ENCODE measurements at regions not wholly inside any gene's neighbourhood (a gene's known extent, or its start where the extent isn't known, plus 50 kb on each side); places are given as distances from the start of the nearest gene placed in this dataset.

- no peak overlapping the region for H2AFZ ChIP-seq
- TF ChIP-seq CTCF (IDR thresholded peaks at IDR 0.05): no peak
- H3K4me3 ChIP-seq (ENCODE audit: low read depth, low read length): no peak overlapping the region
- H3K9ac ChIP-seq: no peak overlapping the region
- H3K27me3 ChIP-seq (ENCODE audit: control insufficient read depth, insufficient read depth, low read length): no peaks in the 10 kb centered on the region
- H3K79me2 ChIP-seq: no peaks in the 10 kb centered on the region
- H3K4me1 ChIP-seq: no peaks in the 10 kb centered on the region
- H3K36me3 ChIP-seq (ENCODE audit: control insufficient read depth, insufficient read depth, low read length): no peaks in the 10 kb centered on the region
- no peak overlapping the region for H3K27ac ChIP-seq
- H3K9me3 ChIP-seq (ENCODE audit: control insufficient read depth, low read length): no peaks in the 10 kb centered on the region
- H3K4me2 ChIP-seq (ENCODE audit: low read length): no peak overlapping the region
These were observed 55.6 kb upstream of the ABCB5 start for GRCh38 chr7:20559883-20560282.

- Histone ChIP-seq H3K4me3 (ENCODE audit: low read depth, low read length) (no peak overlapping the region), H3K36me3 (ENCODE audit: control insufficient read depth, insufficient read depth, low read length) (no peaks in the 10 kb centered on the region), H3K9ac (no peak overlapping the region), H3K27ac (no peak overlapping the region), H3K9me3 (ENCODE audit: control insufficient read depth, low read length) (no peaks in the 10 kb centered on the region), H2AFZ (no peak overlapping the region), H3K27me3 (ENCODE audit: control insufficient read depth, insufficient read depth, low read length) (no peaks in the 10 kb centered on the region), H3K79me2 (no peaks in the 10 kb centered on the region), H3K4me1 (no peaks in the 10 kb centered on the region), H3K4me2 (ENCODE audit: low read length) (no peak overlapping the region)
- no peak for TF ChIP-seq CTCF (IDR thresholded peaks at IDR 0.05)
These were observed 54.9 kb upstream of the ABCB5 start for GRCh38 chr7:20560325-20561180.

- no peak overlapping the region for H2AFZ ChIP-seq
- H3K9me3 ChIP-seq (ENCODE audit: control insufficient read depth, low read length): no peaks in the 10 kb centered on the region
- no peak overlapping the region for H3K9ac ChIP-seq
- no peaks in the 10 kb centered on the region for H3K27me3 ChIP-seq (ENCODE audit: control insufficient read depth, insufficient read depth, low read length)
- no peak overlapping the region for H3K27ac ChIP-seq
- H3K4me3 ChIP-seq (ENCODE audit: low read depth, low read length): no peak overlapping the region
- H3K79me2 ChIP-seq: no peaks in the 10 kb centered on the region
- H3K36me3 ChIP-seq (ENCODE audit: control insufficient read depth, insufficient read depth, low read length): no peaks in the 10 kb centered on the region
- no peaks in the 10 kb centered on the region for H3K4me1 ChIP-seq
- H3K4me2 ChIP-seq (ENCODE audit: low read length): no peak overlapping the region
- TF ChIP-seq CTCF (IDR thresholded peaks at IDR 0.05): no peak
These were observed 54.0 kb upstream of the ABCB5 start for GRCh38 chr7:20561466-20561865.

- H3K79me2 ChIP-seq: no peaks in the 10 kb centered on the region
- H3K27me3 ChIP-seq (ENCODE audit: control insufficient read depth, insufficient read depth, low read length): no peaks in the 10 kb centered on the region
- no peak overlapping the region for H3K27ac ChIP-seq
- H3K4me3 ChIP-seq (ENCODE audit: low read depth, low read length): no peak overlapping the region
- no peaks in the 10 kb centered on the region for H3K36me3 ChIP-seq (ENCODE audit: control insufficient read depth, insufficient read depth, low read length)
- H3K9me3 ChIP-seq (ENCODE audit: control insufficient read depth, low read length): no peaks in the 10 kb centered on the region
- H2AFZ ChIP-seq: no peak overlapping the region
- no peak overlapping the region for H3K9ac ChIP-seq
- no peak overlapping the region for H3K4me2 ChIP-seq (ENCODE audit: low read length)
- TF ChIP-seq CTCF (IDR thresholded peaks at IDR 0.05): no peak
- H3K4me1 ChIP-seq: no peaks in the 10 kb centered on the region
These were observed 53.6 kb upstream of the ABCB5 start for GRCh38 chr7:20561908-20562307.

- H3K9ac ChIP-seq: no peak overlapping the region
- H3K27me3 ChIP-seq (ENCODE audit: control insufficient read depth, insufficient read depth, low read length): no peaks in the 10 kb centered on the region
- no peaks in the 10 kb centered on the region for H3K36me3 ChIP-seq (ENCODE audit: control insufficient read depth, insufficient read depth, low read length)
- H3K4me2 ChIP-seq (ENCODE audit: low read length): no peak overlapping the region
- no peaks in the 10 kb centered on the region for H3K4me1 ChIP-seq
- no peak overlapping the region for H2AFZ ChIP-seq
- no peak overlapping the region for H3K4me3 ChIP-seq (ENCODE audit: low read depth, low read length)
- TF ChIP-seq CTCF (IDR thresholded peaks at IDR 0.05): no peak
- no peaks in the 10 kb centered on the region for H3K79me2 ChIP-seq
- H3K27ac ChIP-seq: no peak overlapping the region
- no peaks in the 10 kb centered on the region for H3K9me3 ChIP-seq (ENCODE audit: control insufficient read depth, low read length)
These were observed 53.0 kb upstream of the ABCB5 start for GRCh38 chr7:20562461-20562860.
